Colonic mucosa (tissue), 4 donors: ENCODE measurements at regions not wholly inside any gene's neighbourhood (a gene's known extent, or its start where the extent isn't known, plus 50 kb on each side); places are given as distances from the start of the nearest gene placed in this dataset.

Experiments
- DNase-seq: peaks from one replicate; pipeline ENCODE4 v3.0.0-alpha.2; 2020
- H3K27ac ChIP-seq: fragments of 200-600 bp; one replicate; pipeline ENCODE4 v1.8.0; 2021
- H3K27me3 ChIP-seq: fragments of 200-600 bp; one replicate; pipeline ENCODE4 v1.8.0; 2021
- H3K36me3 ChIP-seq: fragments of 200-600 bp; one replicate; pipeline ENCODE4 v1.8.0; 2021
- H3K4me1 ChIP-seq: fragments of 200-600 bp; one replicate; pipeline ENCODE4 v1.8.0; 2021; ENCODE audit warnings: mild to moderate bottlenecking
- H3K4me3 ChIP-seq: fragments of 200-600 bp; one replicate; pipeline ENCODE4 v1.8.0; 2021
- H3K9ac ChIP-seq, 2 donors: one replicate each; pipeline ENCODE4 v1.7.0; 2013; ENCODE audit warnings: control low read depth in 2 of 2, low read depth in 2 of 2, low read length in 2 of 2
- H3K9me3 ChIP-seq: fragments of 200-600 bp; one replicate; pipeline ENCODE4 v1.8.0; 2021
- intact Hi-C: fragments of 100-400 bp; cut with DNase I; formaldehyde crosslinking; loops from one replicate; pipeline ENCODE4 v1.14.1; 2022
- TF ChIP-seq, protein P1 (sequence below): fragments of 200-600 bp; IDR thresholded peaks from one replicate; pipeline ENCODE4 v1.8.0; 2022; ENCODE audit warnings: antibody characterized with exemption, mild to moderate bottlenecking
- donor health status: healthy.
- donor health status: DM: no; HTN: no; CAD: no.
- donor health status: DM: no; HTN: no; CAD: no.

DNA sequence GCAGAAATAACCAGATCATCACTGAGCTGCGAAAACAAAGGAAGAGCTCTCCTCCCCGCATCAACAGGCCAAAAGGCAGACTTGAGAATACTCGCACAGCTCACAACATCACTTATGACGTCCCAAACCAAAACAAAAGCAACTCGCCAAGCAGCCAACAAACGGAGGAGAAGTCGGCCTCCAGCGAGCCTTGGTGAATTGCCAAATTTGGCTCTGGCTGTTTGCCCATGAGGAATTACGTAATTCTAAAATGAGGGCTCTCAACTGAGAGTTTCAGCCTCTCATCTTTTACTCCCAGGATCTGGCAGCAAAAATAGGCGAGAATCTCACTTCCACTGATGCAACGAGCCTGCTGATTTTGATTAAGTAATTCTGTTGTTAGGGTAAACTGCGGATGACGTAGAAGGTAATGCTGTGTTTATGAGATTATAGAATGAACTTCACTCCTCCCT lies 51.7 kb upstream of the SEMA6A start:
- intact Hi-C loops: no loop called here
- no peak overlapping the region for H3K9ac ChIP-seq
- no peaks in the 10 kb centered on the region for H3K4me1 ChIP-seq
- no peak overlapping the region for H3K4me3 ChIP-seq
- peak; percentile 73 for DNase-seq
- H3K27me3 ChIP-seq: no peaks in the 10 kb centered on the region
- H3K36me3 ChIP-seq: no peaks in the 10 kb centered on the region
- H3K27ac ChIP-seq: no peak overlapping the region
- TF ChIP-seq, protein P1, sequence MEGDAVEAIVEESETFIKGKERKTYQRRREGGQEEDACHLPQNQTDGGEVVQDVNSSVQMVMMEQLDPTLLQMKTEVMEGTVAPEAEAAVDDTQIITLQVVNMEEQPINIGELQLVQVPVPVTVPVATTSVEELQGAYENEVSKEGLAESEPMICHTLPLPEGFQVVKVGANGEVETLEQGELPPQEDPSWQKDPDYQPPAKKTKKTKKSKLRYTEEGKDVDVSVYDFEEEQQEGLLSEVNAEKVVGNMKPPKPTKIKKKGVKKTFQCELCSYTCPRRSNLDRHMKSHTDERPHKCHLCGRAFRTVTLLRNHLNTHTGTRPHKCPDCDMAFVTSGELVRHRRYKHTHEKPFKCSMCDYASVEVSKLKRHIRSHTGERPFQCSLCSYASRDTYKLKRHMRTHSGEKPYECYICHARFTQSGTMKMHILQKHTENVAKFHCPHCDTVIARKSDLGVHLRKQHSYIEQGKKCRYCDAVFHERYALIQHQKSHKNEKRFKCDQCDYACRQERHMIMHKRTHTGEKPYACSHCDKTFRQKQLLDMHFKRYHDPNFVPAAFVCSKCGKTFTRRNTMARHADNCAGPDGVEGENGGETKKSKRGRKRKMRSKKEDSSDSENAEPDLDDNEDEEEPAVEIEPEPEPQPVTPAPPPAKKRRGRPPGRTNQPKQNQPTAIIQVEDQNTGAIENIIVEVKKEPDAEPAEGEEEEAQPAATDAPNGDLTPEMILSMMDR: no peak
- no peaks in the 10 kb centered on the region for H3K9me3 ChIP-seq
